HCT116 (cell line): ENCODE measurements at regions not wholly inside any gene's neighbourhood (a gene's known extent, or its start where the extent isn't known, plus 50 kb on each side); places are given as distances from the start of the nearest gene placed in this dataset.

Source experiments
- ATAC-seq: fragments of 200-7000 bp; cut with Tn5 transposase; 2 replicates; pipeline ENCODE4 v1.9.1; 2020; ENCODE audit warnings: mild to moderate bottlenecking, moderate library complexity
- BruUV-seq: library from RNA; stranded (reverse); fragments of 400-500 nt; replicated peaks from 2 replicates; lab custom pipeline; 2021; lab: Mats Ljungman, UMichigan
- CTCF ChIA-PET: fragments of 300-600 bp; sonication (Branson Sonifier 250); formaldehyde crosslinking; loops from one replicate; lab custom pipeline; 2021; ENCODE audit warnings: antibody characterized with exemption; lab: Charles Lee
- POLR2A ChIA-PET: fragments of 300-600, 350-600 bp; sonication (Branson Sonifier 250); formaldehyde crosslinking; loops from one replicate; lab custom pipeline; 2021; ENCODE audit warnings: antibody characterized with exemption; lab: Charles Lee
- RAD21 ChIA-PET, 2 experiments: fragments of 300-600 bp; sonication (Branson Sonifier 250); formaldehyde crosslinking; loops; one replicate each; lab custom pipeline; 2023; ENCODE audit warnings: low total read pairs in 2 of 2; ENCODE audit not compliant: uncharacterized antibody in 2 of 2, unreplicated experiment in 2 of 2, low non-redundant PET in 1 of 2; lab: Charles Lee
- DNase-seq: peaks from one replicate; pipeline ENCODE4 v3.0.0-alpha.2; 2010; ENCODE audit warnings: low read depth, low spot score
- H2AFZ ChIP-seq: fragments of 200-600 bp; shearing (Covaris generic), sonication (generic); 2 replicates; pipeline ENCODE4 v1.6.1; 2017; ENCODE audit warnings: low read depth, mixed run types, mixed read lengths, antibody characterized with exemption, low read length; ENCODE audit not compliant: poor library complexity, severe bottlenecking
- H3K27ac ChIP-seq: 2 replicates; pipeline ENCODE4 v1.5.1; 2012; ENCODE audit warnings: low read depth, low read length
- H3K27me3 ChIP-seq: fragments of 200-600 bp; sonication (generic); 2 replicates; pipeline ENCODE4 v1.6.1; 2016; ENCODE audit warnings: mixed run types, low read length, mixed read lengths; ENCODE audit not compliant: insufficient read depth
- H3K36me3 ChIP-seq, 2 experiments: fragments of 200-500 bp in 1 of 2; fragments of 200-600 bp in 1 of 2; sonication (Bioruptor generic) in 1 of 2; sonication (generic) in 1 of 2; 2 replicates each; pipeline versions ENCODE4 v1.5.1 to v1.6.1; 2014 to 2016; ENCODE audit warnings: low read length in 2 of 2, inconsistent platforms in 1 of 2, mixed read lengths in 1 of 2, mixed run types in 1 of 2; ENCODE audit not compliant: insufficient read depth in 2 of 2, control insufficient read depth in 1 of 2
- H3K4me1 ChIP-seq, 2 experiments: fragments of 200-600 bp in 1 of 2; sonication (generic) in 1 of 2; 2 replicates each; pipeline versions ENCODE4 v1.5.1 to v1.6.1; 2012 to 2017; ENCODE audit warnings: low read length in 2 of 2, inconsistent platforms in 1 of 2, mild to moderate bottlenecking in 1 of 2, mixed read lengths in 1 of 2, mixed run types in 1 of 2, moderate library complexity in 1 of 2; ENCODE audit not compliant: insufficient read depth in 2 of 2, control insufficient read depth in 1 of 2
- H3K4me2 ChIP-seq: fragments of 200-600 bp; sonication (generic); 2 replicates; pipeline ENCODE4 v1.6.1; 2017; ENCODE audit warnings: mixed run types, low read length, mixed read lengths
- H3K4me3 ChIP-seq, 2 experiments: fragments of 200-600 bp in 1 of 2; sonication (generic) in 1 of 2; replicated peaks in 1 of 2; 2 replicates each; pipeline ENCODE4 v1.5.1; 2011 to 2016; ENCODE audit warnings: low read length in 2 of 2, control low read depth in 1 of 2, low read depth in 1 of 2, mild to moderate bottlenecking in 1 of 2, mixed read lengths in 1 of 2, mixed run types in 1 of 2
- H3K79me2 ChIP-seq: fragments of 200-600 bp; sonication (generic); 2 replicates; pipeline ENCODE4 v1.6.1; 2017; ENCODE audit warnings: mild to moderate bottlenecking, mixed run types, low read length, moderate library complexity, mixed read lengths; ENCODE audit not compliant: insufficient read depth
- H3K9ac ChIP-seq: fragments of 200-600 bp; sonication (generic); 2 replicates; pipeline ENCODE4 v1.6.1; 2016; ENCODE audit warnings: low read length, mixed read lengths
- H3K9me2 ChIP-seq: fragments of 200-600 bp; sonication (generic), shearing (Covaris generic); 2 replicates; pipeline ENCODE4 v1.6.1; 2017; ENCODE audit warnings: mixed run types, mild to moderate bottlenecking, moderate library complexity; ENCODE audit not compliant: insufficient read depth
- H3K9me3 ChIP-seq, 2 experiments: fragments of 200-500 bp in 1 of 2; fragments of 200-600 bp in 1 of 2; sonication (Bioruptor generic) in 1 of 2; sonication (generic) in 1 of 2; 2 replicates each; pipeline ENCODE4 v1.6.1; 2014 to 2017; ENCODE audit warnings: low read length in 2 of 2, mixed read lengths in 2 of 2, inconsistent platforms in 1 of 2, low read depth in 1 of 2, mild to moderate bottlenecking in 1 of 2, mixed run types in 1 of 2, moderate library complexity in 1 of 2; ENCODE audit not compliant: control insufficient read depth in 1 of 2, insufficient read depth in 1 of 2
- H4K20me1 ChIP-seq: fragments of 200-600 bp; sonication (generic), shearing (Covaris generic); 2 replicates; pipeline ENCODE4 v1.6.1; 2017; ENCODE audit warnings: mixed run types, mild to moderate bottlenecking, moderate library complexity; ENCODE audit not compliant: insufficient read depth
- CBX3 ChIP-seq: IDR thresholded peaks from 2 replicates; pipeline ENCODE4 v1.6.1; 2012; ENCODE audit warnings: low read depth
- CTCF ChIP-seq, 3 experiments: fragments of 200-600 bp in 1 of 3; sonication (generic) in 1 of 3; IDR thresholded peaks in 2 of 3; conservative IDR thresholded peaks in 1 of 3; 2 replicates each; pipeline ENCODE4 v1.5.1; 2012 to 2017; ENCODE audit warnings: low read depth in 2 of 3, low read length in 2 of 3, antibody characterized with exemption in 1 of 3, borderline replicate concordance in 1 of 3, control low read depth in 1 of 3, mild to moderate bottlenecking in 1 of 3, mixed read lengths in 1 of 3, mixed run types in 1 of 3, moderate library complexity in 1 of 3; ENCODE audit not compliant: insufficient read depth in 1 of 3
- FOSL1 ChIP-seq: IDR thresholded peaks from 2 replicates; pipeline ENCODE4 v1.6.1; 2012; ENCODE audit warnings: low read depth
- JUND ChIP-seq: IDR thresholded peaks from 2 replicates; pipeline ENCODE4 v1.6.1; 2012
- SIN3A ChIP-seq: IDR thresholded peaks from 2 replicates; pipeline ENCODE4 v1.6.1; 2012; ENCODE audit warnings: low read depth
- SP1 ChIP-seq: IDR thresholded peaks from 2 replicates; pipeline ENCODE4 v1.6.1; 2012; ENCODE audit warnings: low read depth
- TCF7L2 ChIP-seq: IDR thresholded peaks from 2 replicates; pipeline ENCODE4 v1.7.0; 2011; ENCODE audit warnings: borderline replicate concordance, inconsistent platforms; ENCODE audit not compliant: insufficient read depth, insufficient read length; ENCODE audit errors: extremely low read depth
- YY1 ChIP-seq: IDR thresholded peaks from 2 replicates; pipeline ENCODE4 v1.6.1; 2011; ENCODE audit warnings: low read length, low read depth, moderate library complexity, mild to moderate bottlenecking; ENCODE audit not compliant: insufficient replicate concordance; ENCODE audit errors: extremely low read depth
- ZBTB33 ChIP-seq: IDR thresholded peaks from 2 replicates; pipeline ENCODE4 v1.6.1; 2011; ENCODE audit warnings: mild to moderate bottlenecking, low read length, moderate library complexity; ENCODE audit not compliant: insufficient replicate concordance; ENCODE audit errors: extremely low read depth
- ZFX ChIP-seq: fragments of 450-650 bp; IDR thresholded peaks from 2 replicates; pipeline ENCODE4 v1.6.1; 2017
- ZNF274 ChIP-seq: fragments of 200-500 bp; sonication (Bioruptor generic); IDR thresholded peaks from 2 replicates; pipeline ENCODE4 v1.6.1; 2014; ENCODE audit warnings: mild to moderate bottlenecking, low read depth, low read length, inconsistent platforms
- intact Hi-C: fragments of 100-400 bp; cut with micrococcal nuclease; formaldehyde crosslinking; loops from 2 replicates; pipeline ENCODE4 v1.10.0; 2022
- TF ChIP-seq, protein P1 (sequence below): IDR thresholded peaks from 2 replicates; pipeline ENCODE4 v1.6.1; 2012

DNA sequence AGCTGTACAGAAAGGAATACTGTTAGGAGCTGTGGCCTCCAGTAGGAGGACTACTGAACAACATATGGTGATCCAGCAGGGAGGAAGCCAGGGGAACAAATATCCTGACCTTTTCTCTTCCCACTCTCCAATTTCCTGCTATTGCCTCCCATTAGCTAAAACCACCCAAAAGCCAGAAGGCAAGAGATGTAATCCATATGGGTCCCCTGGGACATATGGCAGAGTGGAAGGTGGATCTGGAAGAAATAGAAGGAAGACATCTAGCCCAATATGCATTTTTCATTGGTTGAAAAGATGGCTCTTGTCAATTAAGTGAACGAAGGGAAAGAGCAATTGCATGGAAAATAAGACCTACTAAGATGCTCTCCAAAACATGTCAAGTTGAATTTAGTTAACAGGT lies 167.2 kb downstream of the CNTN3 start:
- Histone ChIP-seq H3K9ac (no peak overlapping the region), H3K9me2 (no peaks in the 10 kb centered on the region), H4K20me1 (no peaks in the 10 kb centered on the region), H3K36me3 (no peaks in the 10 kb centered on the region), H3K4me1 (no peaks in the 10 kb centered on the region), H3K9me3 (peaks cover 11 to 22% of the 10 kb centered on the region in 2 experiments; a peak in 2 of 4 replicates), H3K4me3 (no peak overlapping the region), H3K4me2 (no peak overlapping the region), H3K27ac (no peak overlapping the region), H3K27me3 (no peaks in the 10 kb centered on the region), H2AFZ (no peak overlapping the region), H3K79me2 (no peaks in the 10 kb centered on the region)
- TF ChIP-seq JUND = no peak
- TF ChIP-seq, protein P1, sequence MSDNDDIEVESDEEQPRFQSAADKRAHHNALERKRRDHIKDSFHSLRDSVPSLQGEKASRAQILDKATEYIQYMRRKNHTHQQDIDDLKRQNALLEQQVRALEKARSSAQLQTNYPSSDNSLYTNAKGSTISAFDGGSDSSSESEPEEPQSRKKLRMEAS = no peak
- TF ChIP-seq ZFX = no peak
- no peak for TF ChIP-seq SIN3A
- TF ChIP-seq CTCF (IDR thresholded peaks at IDR 0.05 in 2 of 3, conservative IDR thresholded peaks at IDR 0.05 in 1 of 3; ENCODE audit: borderline replicate concordance in 1 of 3, insufficient read depth in 1 of 3, low read depth in 2 of 3, low read length in 2 of 3) = no peak
- no peak for TF ChIP-seq TCF7L2
- TF ChIP-seq SP1 = no peak
- no peak for TF ChIP-seq CBX3
- TF ChIP-seq ZBTB33 = no peak
- TF ChIP-seq FOSL1 = no peak
- no peak for TF ChIP-seq YY1
- TF ChIP-seq ZNF274 = no peak
- DNase-seq (no peak), ATAC-seq (no peak)
- BruUV-seq = no TSS peak
- POLR2A ChIA-PET = no interaction called here
- CTCF ChIA-PET = no interaction called here
- RAD21 ChIA-PET = no interaction called here
- intact Hi-C loops = no loop called here
